Germinal center (tissue), 1 donor: ENCODE measurements at regions not wholly inside any gene's neighbourhood (a gene's known extent, or its start where the extent isn't known, plus 50 kb on each side); places are given as distances from the start of the nearest gene placed in this dataset.
"Not testable (repeated sequence)": the region's sequence is repeated elsewhere in the genome, so short reads cannot be mapped to it uniquely, and the experiment has no call there.

Experiments
- DNase-seq: peaks from one replicate; pipeline ENCODE4 v3.0.0; 2012; ENCODE audit warnings: mixed read lengths, low spot score

GRCh38 chr6:133756078-133756695, 132.7 kb upstream of the TCF21 start:
- no peak for DNase-seq

GRCh38 chr6:133757335-133757734, 131.6 kb upstream of the TCF21 start:
- DNase-seq, result no peak

GRCh38 chr6:133758815-133759335, 130.0 kb upstream of the TCF21 start:
- no peak for DNase-seq

- no peak for DNase-seq
Measured at GRCh38 chr6:133759524-133759923, 129.4 kb upstream of the TCF21 start.

- DNase-seq, result no peak
Measured at GRCh38 chr6:133761706-133762105, 127.2 kb upstream of the TCF21 start.

GRCh38 chr6:133764008-133764753, 124.7 kb upstream of the TCF21 start:
- DNase-seq, result no peak

- no peak for DNase-seq
Measured at GRCh38 chr6:133764754-133765208, 124.1 kb upstream of the TCF21 start.

GRCh38 chr6:133767357-133767970, 121.4 kb upstream of the TCF21 start:
- no peak for DNase-seq

GRCh38 chr6:133768656-133769295, 120.1 kb upstream of the TCF21 start:
- no peak for DNase-seq

- no peak for DNase-seq
Measured at GRCh38 chr6:133769463-133769862, 119.5 kb upstream of the TCF21 start.

GRCh38 chr6:133772567-133772966, 116.3 kb upstream of the TCF21 start:
- DNase-seq, result no peak

- no peak for DNase-seq
Measured at GRCh38 chr6:133773776-133774175, 115.1 kb upstream of the TCF21 start.

- DNase-seq, result no peak
Measured at GRCh38 chr6:133774356-133774755, 114.6 kb upstream of the TCF21 start.

GRCh38 chr6:133778414-133779130, 110.3 kb upstream of the TCF21 start:
- no peak for DNase-seq

GRCh38 chr6:133779916-133780695, 108.8 kb upstream of the TCF21 start:
- DNase-seq, result no peak

- no peak for DNase-seq
Measured at GRCh38 chr6:133786016-133786415, 102.9 kb upstream of the TCF21 start.

- no peak for DNase-seq
Measured at GRCh38 chr6:133787122-133787521, 101.8 kb upstream of the TCF21 start.

- no peak for DNase-seq
Measured at GRCh38 chr6:133787859-133788505, 100.9 kb upstream of the TCF21 start.

GRCh38 chr6:133788556-133788955, 100.4 kb upstream of the TCF21 start:
- no peak for DNase-seq

GRCh38 chr6:133789449-133789848, 99.5 kb upstream of the TCF21 start:
- not testable (repeated sequence) for DNase-seq
